ENCODE measurements at regions not wholly inside any gene's neighbourhood (a gene's known extent, or its start where the extent isn't known, plus 50 kb on each side); places are given as distances from the start of the nearest gene placed in this dataset.

DNA sequence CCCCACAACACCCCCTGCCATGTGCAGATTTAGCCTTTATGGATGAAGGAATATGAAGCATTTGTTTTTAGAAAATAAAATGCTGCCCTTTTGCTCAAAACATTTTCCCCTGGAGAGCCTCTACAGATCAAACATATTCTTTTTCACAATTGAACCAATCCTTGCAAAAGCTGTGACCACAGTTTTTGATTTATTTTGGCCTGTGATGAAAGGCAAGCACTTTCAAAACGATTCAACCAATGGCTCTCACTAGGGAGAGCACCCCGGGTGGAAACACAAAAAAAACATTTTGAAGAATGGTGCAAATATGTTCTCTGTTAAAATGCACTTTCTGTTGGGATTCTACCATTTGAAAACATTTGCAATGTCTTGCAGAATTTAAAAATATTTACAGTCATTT lies 476.0 kb upstream of the ONECUT1 start:
- no peak for DNase-seq (ENCODE audit: low spot score)
- TF ChIP-seq CTCF (IDR thresholded peaks at IDR 0.05; ENCODE audit: extremely low read depth, missing control alignments): no peak

GRCh38 chr15:53260647-53261046 lies 470.5 kb upstream of the ONECUT1 start:
- DNase-seq (ENCODE audit: low spot score): no peak
- no peak for TF ChIP-seq CTCF (IDR thresholded peaks at IDR 0.05; ENCODE audit: extremely low read depth, missing control alignments)

- TF ChIP-seq CTCF (IDR thresholded peaks at IDR 0.05; ENCODE audit: extremely low read depth, missing control alignments): no peak
- DNase-seq (ENCODE audit: low spot score): no peak
Measured at GRCh38 chr15:53256457-53256856, 466.3 kb upstream of the ONECUT1 start.

GRCh38 chr15:53256043-53256442 lies 465.9 kb upstream of the ONECUT1 start:
- TF ChIP-seq CTCF (IDR thresholded peaks at IDR 0.05; ENCODE audit: extremely low read depth, missing control alignments): no peak
- no peak for DNase-seq (ENCODE audit: low spot score)

GRCh38 chr15:53251996-53252395 lies 461.9 kb upstream of the ONECUT1 start:
- DNase-seq (ENCODE audit: low spot score): no peak
- TF ChIP-seq CTCF (IDR thresholded peaks at IDR 0.05; ENCODE audit: extremely low read depth, missing control alignments): no peak

DNA sequence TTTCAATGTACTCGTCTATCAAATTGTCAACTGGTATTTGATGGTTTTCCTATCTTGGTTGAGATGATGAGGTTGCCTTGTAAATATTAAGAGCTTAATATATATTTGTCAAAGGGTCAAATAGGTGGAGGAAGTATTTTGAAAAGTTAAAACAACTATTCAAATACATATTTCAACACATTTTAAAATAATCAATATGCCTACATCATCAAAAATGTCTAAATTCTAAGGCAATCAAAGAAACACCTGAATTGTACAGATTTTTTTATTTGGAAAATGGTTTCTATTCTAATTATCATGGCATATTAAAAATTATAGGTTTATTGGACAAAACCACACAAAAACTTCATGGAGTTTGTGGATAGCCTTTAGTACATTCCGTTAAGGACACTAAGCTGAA lies 461.4 kb upstream of the ONECUT1 start:
- no peak for DNase-seq (ENCODE audit: low spot score)
- no peak for TF ChIP-seq CTCF (IDR thresholded peaks at IDR 0.05; ENCODE audit: extremely low read depth, missing control alignments)

GRCh38 chr15:53247041-53247708 lies 457.0 kb upstream of the ONECUT1 start:
- DNase-seq (ENCODE audit: low spot score): no peak
- no peak for TF ChIP-seq CTCF (IDR thresholded peaks at IDR 0.05; ENCODE audit: extremely low read depth, missing control alignments)
